HepG2 (cell line): ENCODE measurements at regions not wholly inside any gene's neighbourhood (a gene's known extent, or its start where the extent isn't known, plus 50 kb on each side); places are given as distances from the start of the nearest gene placed in this dataset.
A peak's percentile ranks its signal among the peaks of the same experiment; 100 is the strongest.

ENCODE experiments used
- ATAC-seq: fragments of 200-7000 bp; cut with Tn5 transposase; 3 replicates; pipeline ENCODE4 v1.9.1; 2020; ENCODE audit warnings: mild to moderate bottlenecking, moderate library complexity
- BruUV-seq: library from RNA; stranded (reverse); fragments of 400-500 nt; replicated peaks from 2 replicates; lab custom pipeline; 2021; lab: Mats Ljungman, UMichigan
- CTCF ChIA-PET: fragments of 300-600 bp; formaldehyde crosslinking; extraction: SDS; loops from one replicate; lab custom pipeline; 2021; ENCODE audit warnings: low total read pairs, inconsistent platforms, low intra/inter-chr PET ratio; lab: Yijun Ruan, JAX
- POLR2A ChIA-PET: fragments of 350-600 bp; sonication (Branson Sonifier 250); formaldehyde crosslinking; loops from one replicate; lab custom pipeline; 2020; ENCODE audit warnings: antibody characterized with exemption, inconsistent platforms; lab: Yijun Ruan, JAX
- DNase-seq: peaks from one replicate; pipeline ENCODE4 v3.0.0-alpha.2; 2015; ENCODE audit warnings: low spot score
- FAIRE-seq: peaks from 3 replicates; lab custom pipeline; 2011; peaks lifted over from hg19 to GRCh38; lab: Jason Lieb, UNC
- H2AFZ ChIP-seq: one replicate; pipeline ENCODE4 v1.6.1; 2011; ENCODE audit warnings: low read length, inconsistent platforms
- H3K27ac ChIP-seq: fragments of 300-600 bp; 3 replicates; pipeline ENCODE4 v1.8.0; 2011; ENCODE audit warnings: mixed run types, mild to moderate bottlenecking, mixed read lengths, low read length, inconsistent platforms; ENCODE audit not compliant: insufficient read depth; ENCODE audit errors: extremely low read length
- H3K27me3 ChIP-seq, 2 experiments: fragments of 200-600 bp in 1 of 2; 2 replicates in 1 of 2; 3 replicates in 1 of 2; pipeline versions ENCODE4 v1.6.0 to v1.8.0; 2011; ENCODE audit warnings: low read length in 2 of 2, mild to moderate bottlenecking in 2 of 2, moderate library complexity in 2 of 2, inconsistent platforms in 1 of 2; ENCODE audit not compliant: insufficient read depth in 2 of 2, control insufficient read depth in 1 of 2
- H3K36me3 ChIP-seq, 2 experiments: fragments of 200-600 bp in 1 of 2; replicated peaks in 1 of 2; 2 replicates in 1 of 2; 3 replicates in 1 of 2; pipeline versions ENCODE4 v1.5.1 to v1.8.0; 2011; ENCODE audit warnings: low read length in 2 of 2, inconsistent platforms in 1 of 2; ENCODE audit not compliant: insufficient read depth in 2 of 2, control insufficient read depth in 1 of 2
- H3K4me1 ChIP-seq: 2 replicates; pipeline ENCODE4 v1.5.1; 2012; ENCODE audit warnings: low read length, inconsistent platforms; ENCODE audit not compliant: insufficient read depth
- H3K4me2 ChIP-seq: 2 replicates; pipeline ENCODE4 v1.6.0; 2011; ENCODE audit warnings: low read depth, low read length, inconsistent platforms
- H3K4me3 ChIP-seq, 3 experiments: fragments of 200-600 bp in 1 of 3; sonication (generic), shearing (Covaris generic) in 1 of 3; replicated peaks in 1 of 3; 2 replicates each; pipeline ENCODE4 v1.5.1; 2011 to 2016; ENCODE audit warnings: low read length in 3 of 3, inconsistent platforms in 2 of 3, low read depth in 2 of 3, mild to moderate bottlenecking in 2 of 3, control low read depth in 1 of 3, mixed read lengths in 1 of 3; ENCODE audit not compliant: insufficient read depth in 1 of 3
- H3K79me2 ChIP-seq: one replicate; pipeline ENCODE4 v1.6.1; 2011; ENCODE audit warnings: low read length, inconsistent platforms; ENCODE audit not compliant: insufficient read depth
- H3K9ac ChIP-seq: 2 replicates; pipeline ENCODE4 v1.6.0; 2011; ENCODE audit warnings: mild to moderate bottlenecking, low read depth, low read length, inconsistent platforms; ENCODE audit not compliant: insufficient read depth
- H3K9me3 ChIP-seq: 2 replicates; pipeline ENCODE4 v1.5.1; 2012; ENCODE audit warnings: mild to moderate bottlenecking, low read length
- H4K20me1 ChIP-seq: 2 replicates; pipeline ENCODE4 v1.6.0; 2011; ENCODE audit warnings: inconsistent platforms, mild to moderate bottlenecking, low read length, moderate library complexity; ENCODE audit not compliant: insufficient read depth
- CREM ChIP-seq, 2 experiments: sonication (generic) in 1 of 2; formaldehyde crosslinking in 1 of 2; IDR thresholded peaks; 2 replicates each; pipeline versions ENCODE4 v1.4.0 to v1.6.1; 2016 to 2020; ENCODE audit warnings: antibody characterized with exemption in 1 of 2, mild to moderate bottlenecking in 1 of 2, missing genetic modification reagents in 1 of 2
- HINFP ChIP-seq: sonication (generic); formaldehyde crosslinking; IDR thresholded peaks from 2 replicates; pipeline ENCODE4 v1.4.0; 2020; ENCODE audit warnings: low read depth, mild to moderate bottlenecking, missing genetic modification reagents
- PLRG1 ChIP-seq: fragments of 450-650 bp; conservative IDR thresholded peaks from 2 replicates; pipeline ENCODE4 v1.6.1; 2016
- SATB2 ChIP-seq: sonication (generic); formaldehyde crosslinking; IDR thresholded peaks from 2 replicates; pipeline ENCODE4 v1.5.0; 2020; ENCODE audit warnings: missing genetic modification reagents
- TCF7L2 ChIP-seq: IDR thresholded peaks from 2 replicates; pipeline ENCODE4 v1.6.1; 2011; ENCODE audit warnings: mild to moderate bottlenecking, low read depth, low read length, moderate library complexity
- TFE3 ChIP-seq: IDR thresholded peaks from 2 replicates; pipeline ENCODE4 v1.6.1; 2016
- ZNF225 ChIP-seq: sonication (generic); formaldehyde crosslinking; IDR thresholded peaks from 2 replicates; pipeline ENCODE4 v1.4.0; 2020; ENCODE audit warnings: mild to moderate bottlenecking, missing genetic modification reagents
- ZNF3 ChIP-seq: IDR thresholded peaks from 2 replicates; pipeline ENCODE4 v1.7.0; 2017; ENCODE audit warnings: inconsistent platforms
- ZNF546 ChIP-seq: sonication (generic); formaldehyde crosslinking; conservative IDR thresholded peaks from 2 replicates; pipeline ENCODE4 v1.8.1; 2023; ENCODE audit warnings: mild to moderate bottlenecking, missing genetic modification reagents
- WGBS: methylation state at CpG from one replicate; pipeline ENCODE4 v1.1.6; 2017; ENCODE audit warnings: low lambda C conversion rate; 5-methylcytosine and 5-hydroxymethylcytosine counted together
- in situ Hi-C: cut with HindIII; loops from 2 replicates; pipeline ENCODE4 v1.10.0; 2017; ENCODE audit warnings: low pct_unique_long_range_greater_than_20kb; ENCODE audit not compliant: extremely low pct_ligation_motif_present
- intact Hi-C: fragments of 100-400 bp; cut with micrococcal nuclease; formaldehyde crosslinking; loops from one replicate; pipeline ENCODE4 v1.10.0; 2022; ENCODE audit not compliant: unreplicated experiment

- TF ChIP-seq TFE3 (CRISPR knock-in tag), result no peak
These were observed 105.1 kb downstream of the SPRY1 start (continued) for GRCh38 chr4:123501733-123502132.

GRCh38 chr4:123503698-123504363, 107.2 kb downstream of the SPRY1 start:
- CTCF ChIA-PET, result no interaction called here
- no peaks in the 10 kb centered on the region for H3K9me3 ChIP-seq
- TF ChIP-seq CREM (IDR thresholded peaks at IDR 0.05) (no peak), CREM (CRISPR knock-in tag; IDR thresholded peaks at IDR 0.05) (no peak), TCF7L2 (no peak), SATB2 (CRISPR knock-in tag) (no peak), ZNF3 (CRISPR knock-in tag) (no peak), ZNF225 (CRISPR knock-in tag) (no peak), PLRG1 (no peak), ZNF546 (CRISPR knock-in tag) (no peak), HINFP (CRISPR knock-in tag) (no peak)
- ATAC-seq (no peak), DNase-seq (no peak), FAIRE-seq (no peak)
- H3K9ac ChIP-seq, result no peak overlapping the region; the same call in 1 of the 2 replicates
- H3K4me2 ChIP-seq, result peak overlapping the region; percentile 86; the same call in 1 of the 2 replicates
- H3K27ac ChIP-seq, result peak overlapping the region; percentile 97
- no peaks in the 10 kb centered on the region for H3K79me2 ChIP-seq
- in situ Hi-C loops, result no loop called here
- H2AFZ ChIP-seq, result no peak overlapping the region
- WGBS, result 96% methylated on average over 4 of the region's 4 CpGs
- peaks cover 36% of the 10 kb centered on the region for H3K4me1 ChIP-seq
- intact Hi-C loops, result loop anchor here (2.0 kb wide), 5 partner anchors 21 to 145 kb away; no protein-coding TSS in a partner anchor
- H4K20me1 ChIP-seq, result no peaks in the 10 kb centered on the region
- H3K36me3 ChIP-seq, result no peaks in the 10 kb centered on the region
- no peaks in the 10 kb centered on the region for H3K27me3 ChIP-seq
- POLR2A ChIA-PET, result interaction anchor here (2.5 to 3.2 kb wide), 6 partner anchors 18 to 104 kb away, joined by 13 to 56 read pairs (median 17); no protein-coding TSS in a partner anchor
- H3K4me3 ChIP-seq, result no peak overlapping the region; a peak in 1 of 6 replicates
- BruUV-seq, result no TSS peak
